Medulla oblongata (tissue), 1 donor: ENCODE measurements at regions not wholly inside any gene's neighbourhood (a gene's known extent, or its start where the extent isn't known, plus 50 kb on each side); places are given as distances from the start of the nearest gene placed in this dataset.

Experiments
- DNase-seq: peaks from one replicate; pipeline ENCODE4 v3.0.0-alpha.2; 2015; ENCODE audit errors: extremely low spot score

- DNase-seq = no peak
These were observed 359.2 kb upstream of the NCAM2 start for GRCh38 chr21:20639026-20639425.

- DNase-seq = no peak
These were observed 357.0 kb upstream of the NCAM2 start for GRCh38 chr21:20641241-20641640.

DNA sequence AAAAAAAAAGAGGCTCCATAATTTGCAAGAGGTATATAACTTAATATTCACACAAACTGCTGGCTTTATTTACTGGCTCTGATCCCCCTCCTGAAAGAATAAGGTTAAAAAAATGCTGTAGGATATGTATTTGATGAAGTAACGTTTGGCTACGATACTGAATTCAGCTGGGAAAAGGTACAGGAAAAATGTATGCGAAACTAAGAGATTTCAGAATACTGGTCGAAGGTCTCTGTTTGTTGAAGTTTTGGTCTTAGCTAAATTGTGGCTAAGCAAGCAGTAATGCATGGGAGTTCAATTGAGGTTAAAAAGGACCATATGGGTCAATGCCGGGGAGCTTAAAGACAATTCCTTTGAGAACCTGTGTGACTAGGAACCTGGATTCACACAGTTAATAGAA lies 355.5 kb upstream of the NCAM2 start:
- no peak for DNase-seq

DNA sequence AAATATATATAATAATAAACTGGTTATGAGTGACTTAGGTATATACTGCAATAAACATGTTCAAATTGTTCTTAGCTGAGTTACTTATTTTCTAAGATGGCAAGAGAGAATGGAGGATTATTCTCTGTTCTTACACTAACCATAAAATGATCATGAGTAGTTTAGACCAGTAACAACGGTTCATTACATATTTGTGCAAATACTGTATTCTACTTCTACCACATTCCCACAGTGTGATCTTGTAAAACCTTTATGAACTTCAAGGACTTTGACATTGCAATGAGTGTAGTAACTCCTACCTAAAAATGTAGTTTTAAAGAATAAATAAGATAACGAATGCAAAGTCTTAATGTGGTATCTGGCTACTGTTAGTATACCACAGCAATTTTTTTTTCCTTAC lies 353.7 kb upstream of the NCAM2 start:
- DNase-seq = no peak

- DNase-seq = no peak
These were observed 352.9 kb upstream of the NCAM2 start for GRCh38 chr21:20645344-20645743.

DNA sequence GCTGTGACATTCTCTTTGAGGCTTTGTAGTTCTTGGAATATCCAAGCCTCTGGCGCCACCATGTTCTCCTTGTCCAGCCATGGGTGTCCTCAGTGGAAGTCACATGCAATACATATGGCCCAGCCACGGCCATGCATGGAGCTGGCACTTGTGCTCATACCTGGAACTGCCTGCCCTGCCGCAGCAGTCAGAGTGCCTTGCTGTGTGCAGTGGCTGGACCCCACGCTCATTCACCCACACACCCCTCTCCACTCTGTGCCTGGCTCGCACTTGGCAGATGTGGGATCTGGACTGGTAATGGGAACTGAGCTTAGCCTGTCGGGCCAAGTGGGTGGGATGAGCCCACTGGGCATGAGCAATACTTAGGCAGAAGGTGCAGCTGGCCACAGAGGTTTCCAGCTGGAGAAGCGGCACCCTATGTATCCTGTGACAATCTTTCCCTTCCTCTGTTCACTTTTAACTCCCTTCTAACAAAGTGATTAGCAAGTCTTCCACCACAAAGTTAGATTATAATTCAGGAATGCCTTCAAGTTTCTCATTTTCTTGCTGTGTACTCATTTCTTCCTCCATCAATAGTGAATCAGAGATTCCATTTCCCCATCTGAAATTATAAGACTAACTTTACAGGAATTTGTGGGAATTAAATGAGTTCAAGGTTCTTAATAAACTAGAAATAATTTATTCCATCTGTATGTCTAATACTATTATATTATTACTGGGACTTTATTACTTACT lies 351.6 kb upstream of the NCAM2 start:
- no peak for DNase-seq

- DNase-seq = no peak
These were observed 350.6 kb upstream of the NCAM2 start for GRCh38 chr21:20647607-20648006.

GRCh38 chr21:20649231-20649630 lies 349.0 kb upstream of the NCAM2 start:
- no peak for DNase-seq

- no peak for DNase-seq
These were observed 345.4 kb upstream of the NCAM2 start for GRCh38 chr21:20652846-20653245.

DNA sequence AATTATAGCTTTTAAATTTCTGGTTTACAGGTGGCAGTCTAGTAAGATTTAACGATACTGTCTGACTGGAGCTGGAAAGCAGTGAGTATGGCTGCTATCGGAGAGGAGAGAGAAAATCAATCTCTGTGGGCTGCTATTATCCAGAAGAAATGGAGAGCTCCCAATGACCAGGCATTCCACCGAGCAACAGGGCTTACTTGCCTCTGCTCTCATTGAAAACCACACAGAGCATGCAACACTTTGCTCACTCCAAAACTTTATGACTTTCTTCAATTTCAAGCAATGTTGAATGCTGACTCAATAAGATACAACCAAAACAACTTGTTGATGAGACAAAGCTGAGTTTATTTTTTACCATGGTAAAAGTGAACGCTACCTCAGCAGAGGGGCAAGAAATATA lies 337.0 kb upstream of the NCAM2 start:
- no peak for DNase-seq

DNA sequence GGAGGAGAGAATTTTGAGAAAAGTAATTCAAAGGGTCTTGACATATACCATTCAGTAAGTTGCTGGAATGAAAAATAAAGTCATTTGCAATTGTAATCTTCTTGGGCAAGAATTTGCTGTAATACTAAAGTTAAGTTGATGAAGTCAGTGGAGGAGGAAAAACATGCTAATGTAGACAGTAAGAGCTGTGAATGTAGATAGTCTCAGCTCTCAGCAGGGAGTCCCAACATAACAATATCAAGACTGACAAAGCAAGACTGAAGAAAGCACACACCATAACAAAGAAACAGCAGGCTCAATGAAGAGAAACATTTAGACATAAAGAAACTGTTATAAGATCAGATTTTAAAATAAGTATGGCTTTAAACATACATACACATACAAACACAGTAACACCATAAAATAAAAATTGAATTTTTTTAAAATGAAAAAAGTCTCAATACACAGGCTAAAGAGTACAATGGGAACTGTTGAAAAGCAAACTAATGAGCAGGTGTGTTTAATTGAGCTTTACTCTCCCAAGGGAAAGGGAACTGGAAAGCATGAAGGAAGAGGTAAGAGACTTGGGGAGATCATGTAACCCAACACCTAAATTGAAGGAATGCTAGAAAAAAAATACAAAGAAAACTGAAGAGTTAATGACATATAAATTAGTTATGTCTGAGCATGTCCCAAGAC lies 336.3 kb upstream of the NCAM2 start:
- no peak for DNase-seq

DNA sequence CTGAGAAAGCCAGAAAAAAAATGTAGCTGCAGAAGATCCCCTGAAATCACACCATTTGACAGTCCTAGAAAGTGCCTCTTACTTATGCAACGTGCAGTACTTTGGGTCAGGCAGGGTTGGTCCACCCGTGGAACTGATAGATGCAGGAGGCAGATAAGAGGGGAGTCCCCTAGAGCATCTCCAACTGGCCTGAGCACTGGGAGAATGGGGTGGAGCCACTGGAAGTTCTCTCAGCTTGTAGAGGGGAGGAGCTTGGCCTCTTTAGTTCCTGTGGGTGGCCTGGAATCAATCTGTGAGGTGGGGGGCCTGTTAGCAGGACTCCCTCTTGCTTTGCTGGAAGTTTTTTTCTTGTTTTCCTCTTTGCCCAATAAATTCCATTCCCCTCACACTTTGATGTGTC lies 335.7 kb upstream of the NCAM2 start:
- DNase-seq = no peak

DNA sequence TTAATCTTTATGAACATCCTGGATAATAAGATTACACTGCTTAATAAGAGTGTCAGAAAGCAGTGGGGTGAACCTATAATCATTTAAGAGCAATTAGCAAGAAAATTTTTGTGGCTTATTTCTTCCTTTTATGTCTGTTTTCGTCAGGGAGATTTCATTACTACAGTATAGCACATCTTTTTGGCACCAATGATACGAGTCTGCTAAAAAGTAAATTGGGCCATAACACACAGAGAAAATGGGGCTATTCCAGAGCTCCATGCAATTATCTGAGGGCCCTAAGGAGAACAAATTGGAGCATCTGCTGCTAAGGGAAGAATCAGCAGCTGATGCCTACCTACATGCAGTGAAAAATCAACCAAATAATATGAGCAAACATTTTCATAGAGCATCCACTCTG lies 330.3 kb upstream of the NCAM2 start:
- DNase-seq = no peak

- DNase-seq = no peak
These were observed 312.7 kb upstream of the NCAM2 start for GRCh38 chr21:20685475-20685874.

- DNase-seq = no peak
These were observed 299.6 kb upstream of the NCAM2 start for GRCh38 chr21:20698585-20698984.

GRCh38 chr21:20701235-20701634 lies 297.0 kb upstream of the NCAM2 start:
- DNase-seq = no peak

DNA sequence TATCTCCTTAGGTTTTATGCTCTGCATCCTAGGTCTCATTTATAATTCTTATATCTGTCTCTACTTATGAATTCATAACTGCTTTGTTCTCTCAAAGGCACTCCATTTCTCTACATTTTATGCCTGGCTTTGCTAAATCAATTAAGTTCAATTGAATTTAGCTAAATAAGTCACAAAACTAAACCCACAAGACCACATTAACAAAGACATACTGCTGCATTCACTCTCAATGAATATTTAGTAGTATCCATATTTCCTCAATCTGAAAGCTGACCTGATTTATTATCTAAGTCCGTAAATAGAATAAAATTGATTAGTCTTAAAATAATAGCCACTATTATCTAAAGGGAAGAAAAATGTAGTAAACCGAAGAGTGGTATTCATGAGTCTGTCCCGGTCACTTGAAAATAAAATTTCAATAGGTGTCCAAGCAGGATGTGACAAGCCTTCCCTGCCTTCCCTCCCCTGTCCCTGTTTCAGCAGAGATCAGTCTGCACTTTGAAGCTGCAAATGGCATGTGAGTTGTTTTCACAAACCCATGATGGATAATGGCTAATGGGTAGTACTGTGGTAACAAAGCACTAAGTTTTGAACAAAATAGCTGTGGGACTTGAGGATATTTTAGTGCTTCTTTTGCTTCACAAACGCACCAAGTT lies 295.0 kb upstream of the NCAM2 start:
- DNase-seq = no peak

- no peak for DNase-seq
These were observed 277.6 kb upstream of the NCAM2 start for GRCh38 chr21:20720623-20721022.

DNA sequence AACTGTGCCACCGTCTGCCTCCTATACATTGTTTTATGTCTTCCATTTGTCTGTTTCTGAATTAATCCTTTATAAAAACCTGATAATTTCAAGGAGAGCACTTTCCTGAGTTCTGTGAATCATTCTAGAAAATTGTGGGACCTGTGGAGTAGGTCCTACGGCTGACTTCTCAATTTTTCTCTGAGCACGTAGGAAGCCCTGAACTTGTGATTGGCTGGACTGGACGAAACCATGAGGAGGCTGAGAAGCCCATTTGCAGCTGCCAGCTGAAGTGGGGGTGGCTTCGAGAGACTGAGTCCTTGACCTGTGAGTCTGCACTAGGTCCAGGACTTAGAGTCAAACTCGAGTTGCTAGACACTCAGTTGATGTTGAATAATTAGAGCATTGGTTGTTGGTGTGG lies 277.1 kb upstream of the NCAM2 start:
- DNase-seq = no peak

- DNase-seq = no peak
These were observed 269.5 kb upstream of the NCAM2 start for GRCh38 chr21:20728691-20729090.

DNA sequence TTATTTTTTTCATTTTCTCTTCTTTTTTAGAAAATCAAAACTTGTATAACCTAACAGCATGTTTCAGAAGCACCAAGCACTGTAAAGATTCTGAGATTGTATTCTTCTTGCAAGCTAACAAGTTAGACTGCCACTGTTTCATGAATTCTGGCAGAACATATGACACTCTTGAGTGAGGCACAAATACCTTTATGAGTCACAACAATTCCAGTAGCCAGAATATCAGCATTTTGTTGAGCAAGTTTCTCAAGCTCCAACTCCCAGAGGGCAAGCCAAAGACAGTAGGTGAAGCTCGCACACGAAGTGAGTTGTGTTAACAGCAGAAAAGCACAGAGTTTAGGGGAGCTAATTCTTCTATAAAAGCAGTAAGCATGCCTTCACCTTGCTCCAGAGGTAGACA lies 268.8 kb upstream of the NCAM2 start:
- DNase-seq = no peak

DNA sequence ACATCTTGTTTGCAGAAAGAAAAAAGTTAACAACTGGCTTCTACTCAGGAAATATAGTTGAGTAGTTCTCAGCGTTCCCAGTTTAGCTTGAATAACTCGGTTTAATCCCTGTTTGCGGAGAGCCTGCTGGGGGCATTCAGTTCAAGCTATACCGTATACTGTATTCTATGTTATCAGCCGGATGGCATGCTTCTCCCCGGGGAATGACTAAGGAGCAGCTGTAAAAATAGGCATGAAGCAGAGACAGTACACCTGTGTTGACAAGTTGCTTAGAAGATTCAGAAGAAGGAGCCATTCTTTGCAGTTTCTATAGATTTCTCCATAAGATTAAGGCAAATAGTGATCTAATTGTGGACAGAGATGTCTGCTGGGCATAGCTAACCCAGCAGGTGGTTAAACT lies 267.8 kb upstream of the NCAM2 start:
- DNase-seq = no peak

DNA sequence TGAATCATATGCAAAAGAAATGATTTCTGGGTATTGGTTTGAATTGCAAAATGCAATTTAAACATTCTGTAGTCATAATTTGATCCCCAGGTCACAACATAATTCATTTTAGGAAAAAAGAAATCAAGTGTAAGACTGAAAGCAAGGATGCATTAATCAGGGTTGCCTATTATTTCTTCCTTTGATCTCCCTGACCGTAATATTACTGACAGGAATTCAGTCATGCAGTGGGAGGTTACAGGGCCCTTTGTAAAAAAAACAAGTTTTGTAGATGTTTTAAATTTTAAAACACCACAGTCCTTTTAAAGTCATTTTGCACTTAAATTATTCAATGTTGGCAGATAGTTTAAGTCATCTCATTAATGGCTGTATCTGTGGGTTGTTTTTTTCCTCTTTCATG lies 263.0 kb upstream of the NCAM2 start:
- no peak for DNase-seq
